DOHH2 (cell line): ENCODE measurements at regions not wholly inside any gene's neighbourhood (a gene's known extent, or its start where the extent isn't known, plus 50 kb on each side); places are given as distances from the start of the nearest gene placed in this dataset.

ENCODE experiments used
- H3F3A ChIP-seq: fragments of 200-600 bp; sonication (generic), shearing (Covaris generic); 2 replicates; pipeline ENCODE4 v1.6.0; 2016; ENCODE audit warnings: antibody characterized with exemption, mild to moderate bottlenecking; ENCODE audit not compliant: control insufficient read depth, insufficient read depth
- H3K27ac ChIP-seq: fragments of 200-600 bp; sonication (generic); 2 replicates; pipeline ENCODE4 v1.5.1; 2014; ENCODE audit warnings: low read depth, mild to moderate bottlenecking, low read length, moderate library complexity
- H3K27me3 ChIP-seq: fragments of 200-600 bp; sonication (generic); 2 replicates; pipeline ENCODE4 v1.6.1; 2014; ENCODE audit warnings: mild to moderate bottlenecking, low read length, mixed read lengths; ENCODE audit not compliant: control insufficient read depth
- H3K36me3 ChIP-seq: fragments of 200-600 bp; sonication (generic); 2 replicates; pipeline ENCODE4 v1.6.1; 2014; ENCODE audit warnings: mild to moderate bottlenecking, low read length, moderate library complexity, mixed read lengths; ENCODE audit not compliant: control insufficient read depth
- H3K4me1 ChIP-seq: fragments of 200-600 bp; sonication (generic); 2 replicates; pipeline ENCODE4 v1.6.1; 2014; ENCODE audit warnings: mild to moderate bottlenecking, low read length, mixed read lengths; ENCODE audit not compliant: control insufficient read depth
- H3K4me2 ChIP-seq: fragments of 200-600 bp; sonication (generic); 2 replicates; pipeline ENCODE4 v1.6.0; 2014; ENCODE audit warnings: mild to moderate bottlenecking, low read length, moderate library complexity
- H3K4me3 ChIP-seq: fragments of 200-600 bp; sonication (generic); 2 replicates; pipeline ENCODE4 v1.5.1; 2014; ENCODE audit warnings: mild to moderate bottlenecking, low read length, mixed read lengths
- H3K79me2 ChIP-seq: fragments of 200-600 bp; sonication (generic); 2 replicates; pipeline ENCODE4 v1.6.1; 2014; ENCODE audit warnings: mild to moderate bottlenecking, low read length, mixed read lengths; ENCODE audit not compliant: control insufficient read depth
- H3K9me2 ChIP-seq: fragments of 200-600 bp; sonication (generic); replicated peaks from 2 replicates; pipeline ENCODE4 v1.6.1; 2014; ENCODE audit warnings: mild to moderate bottlenecking, low read length, mixed read lengths; ENCODE audit not compliant: control insufficient read depth
- H3K9me3 ChIP-seq: fragments of 200-600 bp; sonication (generic); 2 replicates; pipeline ENCODE4 v1.6.1; 2014; ENCODE audit warnings: antibody characterized with exemption, low read length, mixed read lengths; ENCODE audit not compliant: control insufficient read depth, insufficient read depth
- H4K20me1 ChIP-seq: fragments of 200-600 bp; sonication (generic); 2 replicates; pipeline ENCODE4 v1.6.0; 2014; ENCODE audit warnings: low read depth, mild to moderate bottlenecking, antibody characterized with exemption, low read length, moderate library complexity; ENCODE audit not compliant: control insufficient read depth, insufficient read depth
- CTCF ChIP-seq: fragments of 200-600 bp; sonication (generic); IDR thresholded peaks from one replicate; pipeline ENCODE4 v1.5.1; 2014; ENCODE audit warnings: antibody characterized with exemption, mild to moderate bottlenecking, low read depth, low read length; ENCODE audit not compliant: poor library complexity, severe bottlenecking
- EZH2phosphoT487 ChIP-seq: fragments of 200-600 bp; sonication (generic); IDR thresholded peaks from 2 replicates; pipeline ENCODE4 v1.6.1; 2017; ENCODE audit warnings: borderline replicate concordance, mild to moderate bottlenecking, antibody characterized with exemption, low read length, moderate library complexity, mixed read lengths

DNA sequence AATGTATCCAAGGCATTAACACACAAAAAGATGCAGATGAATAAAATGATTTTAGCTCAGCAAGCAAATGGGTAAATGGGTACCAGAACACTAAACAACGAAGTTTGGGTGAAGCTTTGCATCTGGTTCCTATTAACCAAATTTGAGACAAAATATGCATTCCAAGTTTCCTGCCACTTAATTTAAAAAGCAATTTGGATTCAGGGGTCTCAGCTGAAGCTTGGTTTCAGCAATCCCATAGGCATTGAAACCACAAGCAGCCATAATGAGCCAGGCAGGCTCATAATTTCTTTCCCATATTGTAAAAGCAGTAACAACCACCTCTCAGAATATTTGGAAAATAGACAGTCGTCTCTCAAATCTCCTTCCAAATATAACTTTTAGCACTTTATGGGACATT lies 138.9 kb downstream of the NXNL2 start:
- Histone ChIP-seq H3K9me3 (peaks cover 4% of the 10 kb centered on the region; the same call in 1 of the 2 replicates), H3K36me3 (no peaks in the 10 kb centered on the region), H3K4me3 (no peak overlapping the region), H3K79me2 (no peaks in the 10 kb centered on the region), H3F3A (no peaks in the 10 kb centered on the region), H3K9me2 (no peaks in the 10 kb centered on the region), H3K27me3 (no peaks in the 10 kb centered on the region), H3K27ac (no peak overlapping the region), H3K4me2 (no peak overlapping the region), H4K20me1 (no peaks in the 10 kb centered on the region), H3K4me1 (no peaks in the 10 kb centered on the region)
- TF ChIP-seq EZH2phosphoT487 (no peak), CTCF (no peak)

DNA sequence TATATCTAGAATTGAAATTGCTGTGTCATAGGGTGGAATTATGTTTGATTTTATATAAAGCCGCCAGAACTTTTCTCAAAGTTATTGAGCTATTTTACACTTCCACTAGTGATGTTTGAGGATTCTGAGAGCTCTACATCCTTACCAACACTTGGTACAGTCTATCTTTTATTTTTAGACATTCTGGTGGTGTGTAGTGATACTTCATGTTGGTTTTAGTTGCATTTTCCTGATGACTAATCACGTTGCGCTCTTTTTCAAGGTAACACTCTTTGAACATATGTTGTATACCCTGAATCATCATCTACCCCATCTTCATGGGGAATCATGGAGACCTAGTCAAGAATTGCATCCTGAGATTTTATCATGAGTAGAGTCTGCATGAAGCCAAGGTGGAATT lies 141.7 kb downstream of the NXNL2 start:
- Histone ChIP-seq H3K4me2 (no peak overlapping the region), H3F3A (no peaks in the 10 kb centered on the region), H3K36me3 (no peaks in the 10 kb centered on the region), H3K27me3 (no peaks in the 10 kb centered on the region), H3K4me3 (no peak overlapping the region), H4K20me1 (no peaks in the 10 kb centered on the region), H3K79me2 (no peaks in the 10 kb centered on the region), H3K9me2 (no peaks in the 10 kb centered on the region), H3K9me3 (peaks cover 4% of the 10 kb centered on the region; the same call in 1 of the 2 replicates), H3K4me1 (no peaks in the 10 kb centered on the region), H3K27ac (no peak overlapping the region)
- no peak for TF ChIP-seq CTCF
- TF ChIP-seq EZH2phosphoT487 = no peak

GRCh38 chr9:88678008-88678407 lies 143.0 kb downstream of the NXNL2 start:
- Histone ChIP-seq H3K27me3 (no peaks in the 10 kb centered on the region), H3K9me2 (no peaks in the 10 kb centered on the region), H3K27ac (no peak overlapping the region), H3K4me1 (no peaks in the 10 kb centered on the region), H3K79me2 (no peaks in the 10 kb centered on the region), H3K4me3 (no peak overlapping the region), H3K9me3 (no peaks in the 10 kb centered on the region; the same call in 1 of the 2 replicates), H4K20me1 (no peaks in the 10 kb centered on the region), H3F3A (no peaks in the 10 kb centered on the region), H3K4me2 (no peak overlapping the region), H3K36me3 (no peaks in the 10 kb centered on the region)
- TF ChIP-seq EZH2phosphoT487 (no peak), CTCF (no peak)

DNA sequence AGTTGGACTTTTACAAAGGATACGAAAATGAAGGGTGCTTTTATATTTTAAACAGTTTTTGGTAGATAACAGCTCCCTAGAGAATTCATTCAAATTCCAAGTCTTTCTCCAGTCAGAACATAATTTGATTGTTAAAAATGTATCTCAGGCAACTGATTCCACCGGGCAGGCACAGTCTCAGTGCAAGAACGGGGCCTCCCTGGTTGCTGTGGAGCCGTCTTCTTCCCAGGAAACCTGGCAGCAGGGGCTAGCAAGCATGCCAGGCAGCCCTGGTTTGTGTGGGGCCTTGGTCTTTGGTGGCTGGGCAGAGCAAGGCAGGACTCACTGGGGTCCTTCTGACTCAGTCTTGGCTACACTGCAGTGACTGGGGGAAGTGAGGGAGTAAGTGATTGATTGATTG lies 143.5 kb downstream of the NXNL2 start:
- H4K20me1 ChIP-seq = no peaks in the 10 kb centered on the region
- H3F3A ChIP-seq = no peaks in the 10 kb centered on the region
- no peaks in the 10 kb centered on the region for H3K79me2 ChIP-seq
- no peaks in the 10 kb centered on the region for H3K4me1 ChIP-seq
- H3K27ac ChIP-seq = no peak overlapping the region
- no peak for TF ChIP-seq EZH2phosphoT487
- no peak for TF ChIP-seq CTCF
- no peaks in the 10 kb centered on the region for H3K9me3 ChIP-seq
- no peak overlapping the region for H3K4me3 ChIP-seq
- no peaks in the 10 kb centered on the region for H3K36me3 ChIP-seq
- no peaks in the 10 kb centered on the region for H3K27me3 ChIP-seq
- H3K9me2 ChIP-seq = no peaks in the 10 kb centered on the region
- H3K4me2 ChIP-seq = no peak overlapping the region
